Endothelial cell of umbilical vein (primary cell): ENCODE measurements at regions not wholly inside any gene's neighbourhood (a gene's known extent, or its start where the extent isn't known, plus 50 kb on each side); places are given as distances from the start of the nearest gene placed in this dataset.

Experiments used
- CTCF ChIP-seq, 2 donors: IDR thresholded peaks; 1 replicate in 1 of 2; 2 replicates in 1 of 2; pipeline ENCODE4 v1.5.1; 2011; ENCODE audit warnings: low read length in 2 of 2, mild to moderate bottlenecking in 2 of 2, moderate library complexity in 2 of 2, control low read depth in 1 of 2, inconsistent platforms in 1 of 2, low read depth in 1 of 2; ENCODE audit not compliant: insufficient read depth in 1 of 2; ENCODE audit errors: extremely low read depth in 1 of 2
- POLR2A ChIP-seq: IDR thresholded peaks from 2 replicates; pipeline ENCODE4 v1.6.1; 2012; ENCODE audit warnings: low read depth, mild to moderate bottlenecking, control low read depth, low read length

- TF ChIP-seq POLR2A (no peak), CTCF (IDR thresholded peaks at IDR 0.05; ENCODE audit: extremely low read depth in 1 of 2, insufficient read depth in 1 of 2, low read depth in 1 of 2, low read length in 2 of 2) (no peak)
These were observed 296.0 kb upstream of the MC4R start for GRCh38 chr18:60668583-60668982.
